GM21528 (cell line): ENCODE measurements at regions not wholly inside any gene's neighbourhood (a gene's known extent, or its start where the extent isn't known, plus 50 kb on each side); places are given as distances from the start of the nearest gene placed in this dataset.
"Not testable (repeated sequence)": the region's sequence is repeated elsewhere in the genome, so short reads cannot be mapped to it uniquely, and the experiment has no call there.

Experiments used
- ATAC-seq: cut with Tn5 transposase; IDR thresholded peaks from one replicate; pipeline ENCODE4 v1.9.1; 2021; ENCODE audit warnings: mild to moderate bottlenecking, moderate library complexity; ENCODE audit not compliant: unreplicated experiment, low FRiP score

- no peak for ATAC-seq
Measured at GRCh38 chr6:112910256-112910655, 563.1 kb downstream of the RFPL4B start.

- ATAC-seq, result no peak
Measured at GRCh38 chr6:112911959-112912358, 564.8 kb downstream of the RFPL4B start.

- ATAC-seq, result no peak
Measured at GRCh38 chr6:112912416-112913101, 565.4 kb downstream of the RFPL4B start.

DNA sequence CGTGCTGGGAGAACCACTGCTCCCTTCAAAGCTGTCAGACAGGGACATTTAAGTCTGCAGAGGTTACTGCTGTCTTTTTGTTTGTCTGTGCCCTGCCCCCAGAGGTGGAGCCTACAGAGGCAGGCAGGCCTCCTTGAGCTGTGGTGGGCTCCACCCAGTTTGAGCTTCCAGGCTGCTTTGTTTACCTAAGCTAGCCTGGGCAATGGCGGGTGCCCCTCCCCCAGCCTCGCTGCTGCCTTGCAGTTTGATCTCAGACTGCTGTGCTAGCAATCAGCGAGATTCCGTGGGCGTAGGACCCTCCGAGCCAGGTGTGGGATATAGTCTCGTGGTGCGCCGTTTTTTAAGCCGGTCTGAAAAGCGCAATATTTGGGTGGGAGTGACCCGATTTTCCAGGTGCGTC, 572.6 kb downstream of the RFPL4B start:
- ATAC-seq, result not testable (repeated sequence)

GRCh38 chr6:112920994-112921393, 573.9 kb downstream of the RFPL4B start:
- ATAC-seq, result no peak

DNA sequence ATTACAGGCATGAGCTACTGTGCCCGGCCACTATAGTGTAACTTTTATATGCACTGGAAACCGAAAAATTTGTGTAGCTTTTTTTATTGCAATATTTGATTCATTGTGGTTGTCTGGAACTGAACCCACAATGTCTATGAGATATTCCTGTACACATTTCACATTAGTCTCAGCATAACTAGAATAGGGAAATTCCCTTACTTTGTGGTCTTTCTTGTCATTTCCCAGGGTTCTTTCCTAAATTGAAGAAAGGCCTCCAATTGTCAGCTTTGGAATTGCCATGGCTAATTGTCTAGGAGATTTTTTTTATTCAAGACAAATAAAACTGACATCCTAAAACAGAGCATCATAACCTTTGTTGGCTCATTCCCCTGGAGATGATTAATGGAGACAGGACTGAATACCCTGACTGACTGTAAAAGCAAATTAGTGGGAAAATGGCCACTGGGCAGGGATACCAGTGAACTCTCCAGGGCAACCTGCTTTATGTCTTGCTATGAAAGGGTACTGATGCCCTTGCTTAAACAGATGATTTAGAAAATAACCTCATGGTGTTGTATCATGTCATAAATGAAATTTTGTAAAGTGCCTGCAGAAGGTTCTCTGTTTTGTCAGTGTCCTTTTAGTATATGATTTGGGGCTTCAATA, 576.9 kb downstream of the RFPL4B start:
- ATAC-seq, result no peak

DNA sequence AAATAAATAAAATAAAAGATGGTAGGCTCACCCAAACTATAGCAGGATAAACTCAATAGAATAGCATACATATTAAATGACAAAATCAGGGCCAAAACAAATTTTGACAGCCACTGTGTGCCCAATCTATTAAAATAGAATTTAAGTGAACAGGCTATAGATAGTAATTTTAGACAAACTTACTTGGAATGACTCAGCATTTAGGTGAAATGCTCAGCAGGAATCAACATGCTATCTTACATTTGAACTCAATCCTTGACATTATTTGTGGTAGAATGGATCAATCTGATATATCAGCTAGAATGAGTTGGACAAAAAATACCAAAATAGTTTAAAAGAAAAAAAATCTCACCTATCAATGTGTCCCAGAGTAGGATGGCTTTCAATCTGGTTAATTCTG, 578.6 kb downstream of the RFPL4B start:
- no peak for ATAC-seq

DNA sequence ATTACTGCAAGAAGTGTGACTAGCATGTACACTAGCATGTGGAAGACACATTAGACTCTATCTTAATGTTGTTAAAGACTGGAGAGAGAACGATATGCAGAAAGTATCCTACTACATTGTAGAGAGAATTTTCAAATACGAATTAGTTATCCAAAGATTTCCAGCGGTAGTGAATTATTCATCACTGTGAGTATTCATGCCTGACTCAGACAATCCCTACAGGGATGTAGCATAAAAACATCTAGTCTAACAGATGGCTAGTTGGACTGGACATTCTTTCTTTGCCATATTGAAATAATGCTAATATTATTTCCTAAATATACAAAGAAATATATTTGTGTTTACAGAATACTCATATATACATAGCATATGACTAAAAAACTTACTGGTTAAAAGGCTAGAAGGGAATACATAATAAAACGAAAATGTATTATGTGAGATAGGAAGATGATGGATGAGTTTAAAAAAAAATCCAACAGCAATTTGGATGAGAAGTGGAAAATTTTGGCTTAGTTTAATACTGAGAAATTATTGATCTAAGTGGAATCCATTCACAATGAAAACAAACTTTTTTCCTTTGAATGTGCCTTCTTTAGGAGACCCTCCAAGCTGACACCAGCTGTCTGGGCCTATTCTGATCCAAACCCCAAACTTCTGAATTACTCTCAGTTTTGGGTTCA, 580.7 kb downstream of the RFPL4B start:
- no peak for ATAC-seq

GRCh38 chr6:112929641-112930040, 582.5 kb downstream of the RFPL4B start:
- no peak for ATAC-seq

DNA sequence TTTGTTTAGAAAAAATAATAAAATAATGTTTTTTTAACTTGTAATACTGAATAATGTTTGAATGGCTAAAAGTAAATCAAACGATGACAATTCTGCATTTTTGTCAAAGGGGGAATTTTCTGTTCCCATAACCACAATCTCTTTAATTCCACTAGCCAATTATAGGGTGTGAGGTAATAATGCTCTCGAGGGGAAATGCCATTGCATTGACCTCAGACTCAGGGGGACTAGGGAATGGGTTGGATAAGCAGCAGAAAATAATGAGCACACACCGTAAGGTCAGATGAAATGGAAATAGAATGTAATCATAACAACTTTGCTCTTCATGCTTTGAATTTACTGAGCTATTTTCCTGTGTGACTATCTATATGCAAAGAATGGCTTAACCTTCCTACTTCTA, 584.7 kb downstream of the RFPL4B start:
- no peak for ATAC-seq

GRCh38 chr6:112933947-112934346, 586.8 kb downstream of the RFPL4B start:
- no peak for ATAC-seq

DNA sequence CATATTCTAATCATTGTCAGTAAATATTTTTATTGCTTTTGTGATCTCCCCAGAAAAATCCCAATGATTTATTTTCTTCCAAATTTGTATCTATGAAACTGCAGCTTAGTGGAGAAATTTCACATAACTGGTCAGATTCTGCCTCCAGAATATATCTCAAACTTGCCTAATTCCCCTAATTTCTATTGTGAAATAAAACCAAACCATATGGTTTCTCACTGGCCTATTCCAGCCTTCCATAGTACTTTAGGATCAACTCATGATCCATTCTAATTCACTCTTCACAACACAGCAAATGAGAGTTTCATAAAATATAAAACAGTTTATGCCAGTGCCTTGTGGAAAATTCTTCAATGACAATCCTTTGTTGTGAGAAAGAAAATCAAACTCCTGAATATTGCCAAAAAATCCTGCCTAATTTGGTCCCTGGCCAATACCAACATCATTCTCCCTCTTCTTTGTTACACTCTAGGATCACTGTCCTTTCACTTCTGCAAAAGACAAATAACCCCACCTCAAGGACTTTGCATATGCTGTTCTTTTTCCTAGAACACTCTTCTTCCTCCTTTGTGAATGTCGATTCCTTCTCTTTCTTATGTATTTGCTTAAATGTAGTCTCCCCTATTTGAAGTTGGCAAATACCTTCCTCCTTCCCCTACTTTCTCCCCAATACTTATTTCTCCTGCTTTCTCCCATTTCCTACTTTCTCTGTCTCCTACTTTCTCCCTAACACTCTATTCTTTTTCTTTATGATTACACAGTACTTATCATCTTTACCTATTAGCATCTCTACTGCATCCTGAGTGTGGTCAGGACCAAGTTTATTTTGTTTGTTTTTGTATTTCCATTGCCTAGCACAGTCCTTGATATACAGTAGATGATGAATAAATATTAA, 587.5 kb downstream of the RFPL4B start:
- ATAC-seq, result no peak

GRCh38 chr6:112935402-112936078, 588.4 kb downstream of the RFPL4B start:
- ATAC-seq, result no peak

DNA sequence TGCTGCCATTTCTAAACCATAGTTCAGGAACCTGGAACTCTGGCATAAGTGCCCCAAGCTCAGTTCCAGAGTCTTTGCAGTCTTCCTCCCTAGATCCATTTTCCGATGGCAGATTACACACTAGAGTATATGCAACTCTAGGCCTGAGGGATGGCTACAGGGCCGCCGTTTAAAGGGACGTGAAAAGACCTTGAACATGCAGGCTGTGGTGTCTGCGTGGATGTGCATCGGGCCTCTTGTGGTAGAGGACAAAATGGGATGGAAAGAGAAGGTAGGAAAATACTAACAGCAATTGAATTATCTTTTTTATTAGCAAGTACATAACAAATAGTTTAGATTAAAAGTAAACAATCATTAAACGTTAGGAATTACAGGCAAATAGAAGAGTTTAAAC, 588.9 kb downstream of the RFPL4B start:
- no peak for ATAC-seq

DNA sequence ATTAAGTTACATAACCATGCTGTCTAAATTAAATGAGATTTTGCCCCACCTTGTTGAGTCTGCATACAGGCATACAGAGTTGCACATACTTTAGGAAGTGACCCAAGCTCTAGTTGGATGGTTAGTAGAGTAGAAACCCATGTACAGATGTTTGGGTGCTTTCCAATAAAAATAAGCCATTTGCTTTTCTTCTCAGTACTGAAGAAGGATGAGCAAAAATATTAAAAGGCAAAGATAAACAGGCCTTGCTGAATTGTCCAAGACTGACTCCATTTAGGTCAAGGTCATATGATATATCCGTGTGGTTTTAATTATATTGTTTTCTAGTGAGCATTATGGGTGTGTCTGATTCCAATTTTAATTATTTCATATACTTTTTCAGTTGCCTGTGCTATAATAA, 589.4 kb downstream of the RFPL4B start:
- ATAC-seq, result no peak

- ATAC-seq, result not testable (repeated sequence)
Measured at GRCh38 chr6:112937690-112938089, 590.6 kb downstream of the RFPL4B start.

DNA sequence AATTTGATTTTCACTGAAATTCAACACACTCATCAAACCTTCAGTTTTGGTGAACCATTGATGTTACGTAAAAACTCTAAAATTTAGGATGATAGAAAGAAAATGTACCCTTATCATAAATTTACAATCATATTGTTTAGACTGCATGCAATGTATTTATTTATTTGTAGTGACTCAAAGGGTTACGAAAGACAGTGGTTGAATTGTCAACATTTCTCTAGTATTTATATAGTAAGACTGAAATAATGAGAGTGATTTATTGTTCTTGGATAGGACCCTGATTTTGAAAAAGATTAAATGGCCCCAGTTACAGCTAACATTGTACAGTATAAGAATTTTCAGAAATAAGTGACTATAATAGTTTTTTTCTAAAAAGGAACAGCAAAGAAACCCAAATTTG, 591.5 kb downstream of the RFPL4B start:
- no peak for ATAC-seq

DNA sequence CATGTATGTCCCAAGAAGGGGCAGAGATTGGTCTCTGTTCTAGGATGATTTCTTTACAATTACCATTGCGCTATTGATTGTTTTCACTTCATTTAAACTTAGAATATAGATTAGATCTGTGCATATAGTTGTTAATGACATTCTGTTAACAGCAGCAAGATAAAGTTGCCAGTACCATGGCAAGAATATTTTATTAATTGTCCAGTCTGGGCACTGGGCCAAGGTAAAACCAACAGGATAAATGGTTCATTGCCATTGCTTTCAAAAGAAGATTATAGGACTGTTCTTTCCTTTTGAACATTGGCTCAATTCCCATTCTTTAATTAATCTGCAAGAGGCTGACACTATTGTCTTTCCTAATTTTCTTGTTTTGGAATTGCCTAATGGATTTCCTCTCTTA, 592.4 kb downstream of the RFPL4B start:
- no peak for ATAC-seq

DNA sequence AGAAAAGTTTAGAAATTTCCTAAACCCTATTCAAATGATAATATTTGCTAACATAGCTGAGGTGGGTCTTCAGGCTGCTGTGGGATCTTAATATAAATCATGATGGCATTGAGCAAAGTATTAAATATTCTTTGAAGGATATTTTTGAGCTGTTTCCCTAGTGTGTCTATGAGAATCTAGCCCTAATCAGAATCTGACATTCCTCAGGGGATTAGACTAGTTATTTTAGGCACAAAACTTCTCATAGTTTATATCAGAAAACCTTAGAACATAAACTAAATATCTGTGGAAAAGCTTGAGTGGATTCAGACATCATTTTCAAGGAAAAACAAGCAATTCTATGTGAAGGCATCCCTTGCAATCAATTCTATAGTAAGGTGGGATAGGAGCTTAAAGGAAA, 594.5 kb downstream of the RFPL4B start:
- no peak for ATAC-seq

GRCh38 chr6:112946051-112946450, 598.9 kb downstream of the RFPL4B start:
- no peak for ATAC-seq
